Prostate gland (tissue), 2 donors: ENCODE measurements at regions not wholly inside any gene's neighbourhood (a gene's known extent, or its start where the extent isn't known, plus 50 kb on each side); places are given as distances from the start of the nearest gene placed in this dataset.

Source experiments
- DNase-seq: peaks from one replicate; pipeline ENCODE4 v3.0.0-alpha.2; 2019; ENCODE audit warnings: low spot score
- H3K27ac ChIP-seq, 2 donors: fragments of 200-600 bp; sonication (generic); 2 replicates each; pipeline ENCODE4 v1.5.1; 2017 to 2019
- H3K27me3 ChIP-seq: fragments of 200-600 bp; sonication (generic); replicated peaks from 2 replicates; pipeline ENCODE4 v1.5.1; 2019; ENCODE audit not compliant: insufficient read depth
- H3K36me3 ChIP-seq, 2 donors: fragments of 200-600 bp; sonication (generic); 1 replicate in 1 of 2; 2 replicates in 1 of 2; pipeline versions ENCODE4 v1.5.1 to v1.8.1; 2017 to 2019
- H3K4me1 ChIP-seq: fragments of 200-600 bp; sonication (generic); replicated peaks from 2 replicates; pipeline ENCODE4 v1.5.1; 2019
- H3K4me3 ChIP-seq, 2 donors: fragments of 200-600 bp; sonication (generic); 2 replicates each; pipeline ENCODE4 v1.5.1; 2017 to 2019
- H3K9me3 ChIP-seq: fragments of 200-600 bp; sonication (generic); 2 replicates; pipeline ENCODE4 v1.5.1; 2017
- CTCF ChIP-seq, 4 experiments: fragments of 200-600 bp in 2 of 4; fragments of 450-650 bp in 2 of 4; sonication (generic) in 2 of 4; IDR thresholded peaks; 1 replicate in 3 of 4; 2 replicates in 1 of 4; pipeline ENCODE4 v1.5.1; 2016 to 2019; ENCODE audit warnings: antibody characterized with exemption in 4 of 4, mild to moderate bottlenecking in 2 of 4, moderate library complexity in 2 of 4
- POLR2A ChIP-seq: fragments of 450-650 bp; IDR thresholded peaks from one replicate; pipeline ENCODE4 v1.6.1; 2016; ENCODE audit warnings: antibody characterized with exemption, mild to moderate bottlenecking
- POLR2AphosphoS5 ChIP-seq: sonication (generic); formaldehyde crosslinking; IDR thresholded peaks from one replicate; pipeline ENCODE4 v1.6.1; 2017; ENCODE audit warnings: antibody characterized with exemption
- WGBS: methylation state at CpG from one replicate; pipeline ENCODE4 v1.1.5; 2018; 5-methylcytosine and 5-hydroxymethylcytosine counted together
- intact Hi-C: fragments of 100-400 bp; cut with DNase I; formaldehyde crosslinking; loops from one replicate; pipeline ENCODE4 v1.14.2; 2022

- Histone ChIP-seq H3K4me1 (no peaks in the 10 kb centered on the region), H3K4me3 (no peak overlapping the region), H3K27me3 (no peaks in the 10 kb centered on the region), H3K27ac (no peak overlapping the region), H3K36me3 (no peaks in the 10 kb centered on the region), H3K9me3 (no peaks in the 10 kb centered on the region)
- no peak for TF ChIP-seq POLR2A
- TF ChIP-seq POLR2AphosphoS5: no peak
- no peak for TF ChIP-seq CTCF (IDR thresholded peaks at IDR 0.05)
- 96% methylated on average over 4 of the region's 4 CpGs for WGBS
- intact Hi-C loops: no loop called here
- no peak for DNase-seq
Observed at GRCh38 chr16:17605784-17606183, 135.0 kb upstream of the XYLT1 start.

- Histone ChIP-seq H3K4me3 (no peak overlapping the region), H3K36me3 (no peaks in the 10 kb centered on the region), H3K9me3 (no peaks in the 10 kb centered on the region), H3K27me3 (no peaks in the 10 kb centered on the region), H3K27ac (no peak overlapping the region), H3K4me1 (no peaks in the 10 kb centered on the region)
- DNase-seq: no peak
- WGBS: 38% methylated on average over 1 of the region's 1 CpG
- TF ChIP-seq POLR2A (no peak), CTCF (IDR thresholded peaks at IDR 0.05) (no peak)
- intact Hi-C loops: no loop called here
Observed at GRCh38 chr16:17603626-17604025, 132.9 kb upstream of the XYLT1 start.

GRCh38 chr16:17602678-17603077 lies 131.9 kb upstream of the XYLT1 start:
- Histone ChIP-seq H3K27ac (no peak overlapping the region), H3K4me1 (no peaks in the 10 kb centered on the region), H3K36me3 (no peaks in the 10 kb centered on the region), H3K4me3 (no peak overlapping the region), H3K27me3 (no peaks in the 10 kb centered on the region), H3K9me3 (no peaks in the 10 kb centered on the region)
- 63% methylated on average over 3 of the region's 3 CpGs for WGBS
- TF ChIP-seq CTCF (IDR thresholded peaks at IDR 0.05) (no peak), POLR2A (no peak), POLR2AphosphoS5 (no peak)
- no peak for DNase-seq
- intact Hi-C loops: no loop called here

- intact Hi-C loops: no loop called here
- Histone ChIP-seq H3K27ac (no peak overlapping the region), H3K36me3 (no peaks in the 10 kb centered on the region), H3K4me1 (no peaks in the 10 kb centered on the region), H3K9me3 (no peaks in the 10 kb centered on the region), H3K4me3 (no peak overlapping the region), H3K27me3 (no peaks in the 10 kb centered on the region)
- no peak for DNase-seq
- 96% methylated on average over 1 of the region's 1 CpG for WGBS
- TF ChIP-seq POLR2AphosphoS5: no peak
- no peak for TF ChIP-seq POLR2A
- no peak for TF ChIP-seq CTCF (IDR thresholded peaks at IDR 0.05)
Observed at GRCh38 chr16:17598968-17599367, 128.2 kb upstream of the XYLT1 start.

- Histone ChIP-seq H3K27me3 (no peaks in the 10 kb centered on the region), H3K9me3 (no peaks in the 10 kb centered on the region), H3K4me1 (no peaks in the 10 kb centered on the region), H3K4me3 (no peak overlapping the region), H3K36me3 (no peaks in the 10 kb centered on the region), H3K27ac (no peak overlapping the region)
- intact Hi-C loops: no loop called here
- no peak for DNase-seq
- WGBS: 64% methylated on average over 12 of the region's 12 CpGs
- no peak for TF ChIP-seq POLR2A
- TF ChIP-seq POLR2AphosphoS5: no peak
- TF ChIP-seq CTCF (IDR thresholded peaks at IDR 0.05): no peak
Observed at GRCh38 chr16:17591655-17592405, 121.1 kb upstream of the XYLT1 start.
